ENCODE measurements at regions not wholly inside any gene's neighbourhood (a gene's known extent, or its start where the extent isn't known, plus 50 kb on each side); places are given as distances from the start of the nearest gene placed in this dataset.

DNA sequence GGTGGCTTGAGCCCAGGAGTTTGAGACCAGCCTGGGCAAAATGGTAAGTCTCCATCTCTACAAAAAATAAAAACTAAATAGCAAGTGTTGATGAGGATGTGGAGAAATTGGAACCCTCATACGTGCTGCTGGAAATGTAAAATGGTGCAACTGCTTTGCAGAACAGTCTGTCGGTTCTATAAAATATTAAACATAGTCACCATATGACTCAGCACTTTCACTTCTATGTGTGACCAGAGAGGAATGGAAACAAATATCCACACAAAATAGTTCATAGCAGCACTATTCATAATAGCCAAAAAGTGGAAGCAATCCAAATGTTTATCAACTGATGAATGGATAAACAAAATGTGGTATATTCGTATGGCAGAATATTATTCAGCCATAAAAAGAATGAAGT, 60.8 kb upstream of the FMR1 start:
- no peak overlapping the region for H3K4me3 ChIP-seq
- H3K27me3 ChIP-seq: no peaks in the 10 kb centered on the region
- no peak for TF ChIP-seq CTCF (IDR thresholded peaks at IDR 0.05)
- no peak overlapping the region for H3K27ac ChIP-seq
- H3K36me3 ChIP-seq: no peaks in the 10 kb centered on the region
- no peaks in the 10 kb centered on the region for H3K9me3 ChIP-seq
- no peak for DNase-seq (ENCODE audit: low spot score in 2 of 2)
- intact Hi-C loops (cut with DNase I): no loop called here
- H3K4me1 ChIP-seq: no peaks in the 10 kb centered on the region

- H3K4me3 ChIP-seq: no peak overlapping the region
- H3K36me3 ChIP-seq: no peaks in the 10 kb centered on the region
- no peak for DNase-seq (ENCODE audit: low spot score in 2 of 2)
- H3K9me3 ChIP-seq: no peaks in the 10 kb centered on the region
- no peaks in the 10 kb centered on the region for H3K27me3 ChIP-seq
- H3K27ac ChIP-seq: no peak overlapping the region
- H3K4me1 ChIP-seq: no peaks in the 10 kb centered on the region
- intact Hi-C loops (cut with DNase I): no loop called here
- no peak for TF ChIP-seq CTCF (IDR thresholded peaks at IDR 0.05)
Measured at GRCh38 chrX:147853701-147854100, 58.0 kb upstream of the FMR1 start.

GRCh38 chrX:147859666-147860065, 52.1 kb upstream of the FMR1 start:
- intact Hi-C loops (cut with DNase I): no loop called here
- Histone ChIP-seq H3K4me3 (no peak overlapping the region), H3K4me1 (no peaks in the 10 kb centered on the region), H3K27ac (no peak overlapping the region), H3K36me3 (no peaks in the 10 kb centered on the region), H3K9me3 (no peaks in the 10 kb centered on the region), H3K27me3 (no peaks in the 10 kb centered on the region)
- DNase-seq (ENCODE audit: low spot score in 2 of 2): no peak
- no peak for TF ChIP-seq CTCF (IDR thresholded peaks at IDR 0.05)

Measured in ascending aorta (tissue), 2 donors.